H1 (cell line): ENCODE measurements at regions not wholly inside any gene's neighbourhood (a gene's known extent, or its start where the extent isn't known, plus 50 kb on each side); places are given as distances from the start of the nearest gene placed in this dataset.

Experiments
- GTF2F1 ChIP-seq: IDR thresholded peaks from 2 replicates; pipeline ENCODE4 v1.6.1; 2012; ENCODE audit warnings: low read depth, low read length, improper control_type of control experiment, borderline replicate concordance
- MAX ChIP-seq: IDR thresholded peaks from 2 replicates; pipeline ENCODE4 v1.6.1; 2012; ENCODE audit warnings: inconsistent platforms
- RXRA ChIP-seq: IDR thresholded peaks from 2 replicates; pipeline ENCODE4 v1.6.1; 2011; ENCODE audit warnings: low read depth, mild to moderate bottlenecking, low read length, moderate library complexity; ENCODE audit not compliant: insufficient read depth
- TEAD4 ChIP-seq: IDR thresholded peaks from 2 replicates; pipeline ENCODE4 v1.6.1; 2012; ENCODE audit warnings: low read depth, low read length, inconsistent platforms, mixed read lengths
- YY1 ChIP-seq: IDR thresholded peaks from 2 replicates; pipeline ENCODE4 v1.6.1; 2011; ENCODE audit warnings: low read depth, mild to moderate bottlenecking, low read length

- no peak for TF ChIP-seq RXRA
- no peak for TF ChIP-seq GTF2F1
- TF ChIP-seq YY1: no peak
- no peak for TF ChIP-seq TEAD4
- TF ChIP-seq MAX: no peak
Measured at GRCh38 chr18:72458271-72458670, 85.9 kb downstream of the CBLN2 start (continued).
